Sigmoid colon (tissue), 4 donors: ENCODE measurements at regions not wholly inside any gene's neighbourhood (a gene's known extent, or its start where the extent isn't known, plus 50 kb on each side); places are given as distances from the start of the nearest gene placed in this dataset.

Source experiments
- EP300 ChIP-seq, 4 donors: sonication (generic); formaldehyde crosslinking; IDR thresholded peaks; one replicate each; pipeline ENCODE4 v1.6.1; 2017; ENCODE audit warnings: antibody characterized with exemption in 4 of 4
- POLR2A ChIP-seq, 2 donors: fragments of 450-650 bp; IDR thresholded peaks; one replicate each; pipeline ENCODE4 v1.6.1; 2016; ENCODE audit warnings: antibody characterized with exemption in 2 of 2, mild to moderate bottlenecking in 2 of 2, moderate library complexity in 2 of 2
- POLR2AphosphoS5 ChIP-seq, 4 donors: sonication (generic); formaldehyde crosslinking; IDR thresholded peaks; one replicate each; pipeline ENCODE4 v1.6.1; 2017; ENCODE audit warnings: antibody characterized with exemption in 4 of 4
- TF ChIP-seq, protein P1 (sequence below), 4 experiments: fragments of 450-650 bp in 3 of 4; fragments of 200-600 bp in 1 of 4; IDR thresholded peaks; one replicate each; pipeline ENCODE4 v1.5.1; 2016 to 2019; ENCODE audit warnings: antibody characterized with exemption in 4 of 4, mild to moderate bottlenecking in 3 of 4, moderate library complexity in 2 of 4

DNA sequence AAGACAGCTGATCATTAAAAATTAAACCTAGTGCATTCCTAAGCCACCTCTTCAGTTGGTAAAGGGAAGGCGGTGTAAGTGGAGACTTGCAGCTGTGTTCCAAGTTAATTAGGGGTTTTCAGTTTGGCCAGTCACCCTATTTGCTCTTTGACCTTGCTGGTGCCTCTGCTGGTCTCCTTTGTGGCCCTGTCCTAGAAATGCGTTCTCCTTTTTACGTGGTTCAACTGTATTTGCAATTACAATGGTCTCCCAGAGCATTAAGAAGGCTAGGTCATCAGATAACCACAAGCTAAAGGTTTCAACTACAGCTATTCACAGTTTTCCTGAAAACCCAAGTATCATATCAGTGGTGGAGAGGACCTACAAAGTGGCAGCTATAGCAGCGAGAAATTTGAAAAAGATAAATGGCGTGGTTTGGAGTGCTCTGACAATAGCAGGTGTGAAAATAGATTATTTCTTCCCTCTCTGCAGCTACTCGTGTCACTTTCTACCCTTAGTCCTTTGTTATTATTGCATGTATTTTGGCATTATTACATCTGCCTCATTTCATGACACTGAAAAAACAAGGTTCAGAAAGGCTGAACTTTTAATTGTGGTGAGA, 203.5 kb upstream of the TBC1D5 start:
- TF ChIP-seq, protein P1, sequence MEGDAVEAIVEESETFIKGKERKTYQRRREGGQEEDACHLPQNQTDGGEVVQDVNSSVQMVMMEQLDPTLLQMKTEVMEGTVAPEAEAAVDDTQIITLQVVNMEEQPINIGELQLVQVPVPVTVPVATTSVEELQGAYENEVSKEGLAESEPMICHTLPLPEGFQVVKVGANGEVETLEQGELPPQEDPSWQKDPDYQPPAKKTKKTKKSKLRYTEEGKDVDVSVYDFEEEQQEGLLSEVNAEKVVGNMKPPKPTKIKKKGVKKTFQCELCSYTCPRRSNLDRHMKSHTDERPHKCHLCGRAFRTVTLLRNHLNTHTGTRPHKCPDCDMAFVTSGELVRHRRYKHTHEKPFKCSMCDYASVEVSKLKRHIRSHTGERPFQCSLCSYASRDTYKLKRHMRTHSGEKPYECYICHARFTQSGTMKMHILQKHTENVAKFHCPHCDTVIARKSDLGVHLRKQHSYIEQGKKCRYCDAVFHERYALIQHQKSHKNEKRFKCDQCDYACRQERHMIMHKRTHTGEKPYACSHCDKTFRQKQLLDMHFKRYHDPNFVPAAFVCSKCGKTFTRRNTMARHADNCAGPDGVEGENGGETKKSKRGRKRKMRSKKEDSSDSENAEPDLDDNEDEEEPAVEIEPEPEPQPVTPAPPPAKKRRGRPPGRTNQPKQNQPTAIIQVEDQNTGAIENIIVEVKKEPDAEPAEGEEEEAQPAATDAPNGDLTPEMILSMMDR (IDR thresholded peaks at IDR 0.05) = no peak
- TF ChIP-seq POLR2A (IDR thresholded peaks at IDR 0.05) (no peak), POLR2AphosphoS5 (IDR thresholded peaks at IDR 0.05) (no peak), EP300 (IDR thresholded peaks at IDR 0.05) (no peak)
